Activated T-helper 1 cell treated with anti-CD3 and anti-CD28 coated beads, Interleukin-2, amount 50 U/mL, for 16 hours (primary cell): ENCODE measurements at regions not wholly inside any gene's neighbourhood (a gene's known extent, or its start where the extent isn't known, plus 50 kb on each side); places are given as distances from the start of the nearest gene placed in this dataset.
A peak's percentile ranks its signal among the peaks of the same experiment; 100 is the strongest.
"Not testable (repeated sequence)": the region's sequence is repeated elsewhere in the genome, so short reads cannot be mapped to it uniquely, and the experiment has no call there.

ENCODE experiments used
- DNase-seq, 2 donors: peaks; one replicate each; pipeline ENCODE4 v3.0.0-alpha.2; 2020; ENCODE audit warnings: low read depth in 1 of 2, low spot score in 1 of 2

DNA sequence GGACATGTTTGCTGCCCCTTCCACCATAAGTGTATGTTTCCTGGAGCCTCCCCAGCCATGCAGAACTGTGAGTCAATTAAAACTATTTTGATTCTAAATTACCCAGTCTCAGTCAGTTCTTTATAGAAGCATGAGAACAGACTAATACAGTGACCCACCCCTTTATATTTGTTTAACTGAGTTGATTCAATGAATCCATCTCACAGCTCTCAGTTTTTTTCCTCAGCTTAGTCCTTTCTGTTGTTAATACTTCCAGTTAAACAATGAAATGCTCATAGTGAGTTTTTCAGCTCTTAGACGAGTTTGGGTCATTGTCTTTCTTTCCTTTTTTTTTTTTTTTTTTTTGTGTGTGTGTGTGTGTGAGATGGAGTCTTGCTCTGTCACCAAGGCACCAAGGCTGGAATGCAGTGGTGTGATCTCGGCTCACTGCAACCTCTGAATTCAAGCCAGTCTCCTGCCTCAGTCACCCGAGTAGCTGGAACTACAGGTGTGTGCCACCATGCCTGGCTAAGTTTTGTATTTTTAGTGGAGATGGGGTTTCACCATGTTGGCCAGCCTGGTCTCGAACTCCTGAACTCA lies 627.4 kb downstream of the SPATA31A7 start:
- not testable (repeated sequence) for DNase-seq

DNA sequence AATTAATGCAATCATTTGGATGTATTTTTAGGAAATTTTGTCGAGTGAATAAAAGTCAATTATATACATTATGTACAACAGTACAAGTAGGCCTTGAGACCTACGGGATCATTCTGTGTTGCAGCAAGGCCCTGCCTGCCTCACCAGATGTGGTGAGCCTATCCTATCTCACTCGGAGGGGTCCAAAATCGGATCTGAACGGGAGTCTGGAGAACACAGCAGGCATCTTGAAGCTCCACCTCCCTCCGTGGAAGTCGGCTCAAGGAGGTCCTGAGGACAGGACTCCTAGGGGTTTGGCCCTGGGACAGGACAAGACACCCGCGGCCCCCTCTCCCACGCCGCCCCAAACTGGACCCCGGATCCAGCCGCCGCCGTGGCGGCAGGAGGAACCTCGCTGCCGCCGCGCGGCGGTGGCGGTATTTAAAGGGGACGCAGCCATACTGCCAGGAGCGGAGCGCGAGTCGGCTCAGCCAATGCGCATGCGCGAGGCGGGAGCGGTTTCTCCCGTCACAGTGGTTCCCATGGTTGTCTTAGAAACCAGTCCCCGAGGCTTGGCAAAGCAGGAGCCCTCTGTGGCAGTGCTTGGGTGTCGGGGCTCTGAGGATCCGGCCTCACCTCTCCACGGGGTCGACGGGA lies 663.9 kb downstream of the SPATA31A7 start:
- peak; percentile 69 to 74 for DNase-seq

DNA sequence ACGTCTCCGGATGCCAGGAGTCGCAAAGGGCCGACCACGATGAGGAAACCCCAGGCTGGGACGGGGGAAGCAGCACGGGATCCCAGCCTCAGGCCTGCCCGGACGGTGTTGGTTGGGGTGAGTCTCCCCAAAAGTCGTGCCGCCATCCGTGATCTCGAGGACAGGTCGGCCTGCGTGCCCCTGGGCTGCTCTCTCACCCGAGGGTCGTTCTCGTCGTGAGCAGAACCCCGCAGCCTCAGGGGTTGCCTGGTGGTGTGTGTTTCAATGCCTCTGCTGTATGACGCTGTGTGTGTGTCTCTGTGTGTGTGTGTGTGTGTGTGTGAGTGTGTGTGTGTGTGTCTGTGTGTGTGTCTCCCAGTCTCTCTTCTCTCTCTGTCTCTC lies 664.4 kb downstream of the SPATA31A7 start:
- not testable (repeated sequence) for DNase-seq

DNA sequence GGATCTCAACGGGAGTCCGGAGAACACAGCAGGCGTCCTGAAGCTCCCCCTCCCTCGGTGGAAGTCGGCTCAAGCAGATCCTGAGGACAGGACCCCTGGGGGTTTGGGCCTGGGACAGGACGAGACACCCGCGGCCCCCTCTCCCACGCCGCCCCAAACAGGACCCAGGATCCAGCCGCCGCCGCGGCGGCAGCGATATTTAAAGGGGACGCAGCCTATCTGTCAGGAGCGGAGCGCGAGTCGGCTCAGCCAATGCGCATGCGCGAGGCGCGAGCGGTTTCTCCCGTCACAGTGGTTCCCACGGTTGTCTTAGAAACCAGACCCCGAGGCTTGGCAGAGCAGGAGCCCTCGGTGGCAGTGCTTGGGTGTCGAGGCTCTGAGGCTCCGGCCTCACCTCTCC lies 666.4 kb downstream of the SPATA31A7 start:
- not testable (repeated sequence) for DNase-seq

DNA sequence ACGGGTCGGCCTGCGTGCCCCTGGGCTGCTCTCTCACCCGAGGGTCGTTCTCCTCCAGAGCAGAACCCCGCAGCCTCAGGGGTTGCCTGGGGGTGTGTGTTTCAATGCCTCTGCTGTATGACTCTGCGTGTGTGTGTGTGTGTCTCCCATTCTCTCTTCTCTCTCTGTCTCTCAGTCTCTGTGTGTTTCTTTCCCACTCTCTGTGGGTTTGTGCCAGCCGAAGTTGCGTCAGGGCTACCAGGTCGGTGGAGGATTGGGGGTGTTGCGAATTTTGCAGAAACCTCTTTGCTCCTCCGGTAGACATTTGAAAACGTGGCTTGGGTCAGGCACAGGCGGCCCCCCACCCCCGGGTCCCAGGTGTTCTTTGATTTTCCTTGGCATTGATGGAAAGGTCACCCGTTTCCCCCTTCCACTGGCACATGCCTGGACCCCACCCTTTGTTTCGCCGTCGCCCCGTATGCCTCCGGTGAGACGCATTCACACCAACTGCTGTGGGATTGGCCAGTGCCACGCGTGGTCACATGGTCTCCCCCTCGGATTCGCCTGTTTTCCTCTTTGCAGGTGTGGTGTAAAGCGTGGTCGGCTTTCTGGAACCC lies 667.1 kb downstream of the SPATA31A7 start:
- DNase-seq: peak in 1 of 2 donors; percentile 4

DNA sequence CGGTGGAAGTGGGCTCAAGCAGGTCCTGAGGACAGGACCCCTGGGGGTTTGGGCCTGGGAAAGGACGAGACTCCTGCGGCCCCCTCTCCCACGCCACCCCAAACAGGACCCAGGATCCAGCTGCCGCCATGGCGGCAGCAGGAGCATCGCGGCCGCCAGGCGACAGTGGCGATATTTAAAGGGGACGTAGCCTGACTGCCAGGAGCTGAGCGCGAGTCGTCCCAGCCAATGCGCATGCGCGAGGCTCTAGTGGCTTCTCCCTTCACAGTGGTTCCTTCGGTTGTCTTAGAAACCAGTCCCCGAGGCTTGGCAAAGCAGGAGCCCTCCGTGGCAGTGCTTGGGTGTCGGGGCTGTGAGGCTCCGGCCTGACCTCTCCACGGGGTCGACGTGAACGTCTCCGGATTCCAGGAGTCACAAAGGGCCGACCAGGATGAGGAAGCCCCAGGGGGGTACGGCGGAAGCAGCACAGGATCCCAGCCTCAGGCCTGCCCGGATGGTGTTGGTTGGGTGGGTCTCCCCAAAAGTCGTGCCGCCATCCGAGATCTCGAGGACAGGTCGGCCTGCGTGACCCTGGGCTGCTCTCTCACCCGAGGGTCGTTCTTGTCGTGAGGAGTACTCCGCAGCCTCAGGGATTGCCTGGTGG lies 668.0 kb downstream of the SPATA31A7 start:
- not testable (repeated sequence) for DNase-seq

DNA sequence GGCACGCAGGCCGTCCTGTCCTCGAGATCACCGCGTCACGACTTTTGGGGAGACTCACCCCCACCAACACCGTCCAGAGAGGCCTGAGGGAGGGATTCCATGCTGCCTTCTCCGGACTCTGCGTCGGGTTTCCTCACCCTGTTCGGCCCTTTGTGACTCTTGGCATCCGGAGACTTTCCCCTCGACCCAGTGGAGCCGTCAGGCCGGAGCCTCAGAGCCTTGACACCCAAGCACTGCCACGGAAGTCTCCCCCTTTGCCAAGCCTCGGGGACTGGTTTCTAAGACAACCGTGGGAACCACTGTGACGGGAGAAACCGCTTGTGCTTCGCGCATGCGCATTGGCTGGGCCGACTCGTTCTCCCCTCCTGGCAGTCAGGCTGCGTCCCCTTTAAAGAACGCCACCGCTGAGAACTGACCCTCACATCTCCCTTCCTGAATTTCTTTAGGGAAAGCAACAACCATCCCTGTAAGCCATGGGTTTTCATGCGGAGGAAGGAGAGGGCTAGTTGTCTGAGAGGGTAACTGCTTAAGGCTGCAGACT lies 672.7 kb downstream of the SPATA31A7 start:
- DNase-seq: peak; percentile 32 to 35

DNA sequence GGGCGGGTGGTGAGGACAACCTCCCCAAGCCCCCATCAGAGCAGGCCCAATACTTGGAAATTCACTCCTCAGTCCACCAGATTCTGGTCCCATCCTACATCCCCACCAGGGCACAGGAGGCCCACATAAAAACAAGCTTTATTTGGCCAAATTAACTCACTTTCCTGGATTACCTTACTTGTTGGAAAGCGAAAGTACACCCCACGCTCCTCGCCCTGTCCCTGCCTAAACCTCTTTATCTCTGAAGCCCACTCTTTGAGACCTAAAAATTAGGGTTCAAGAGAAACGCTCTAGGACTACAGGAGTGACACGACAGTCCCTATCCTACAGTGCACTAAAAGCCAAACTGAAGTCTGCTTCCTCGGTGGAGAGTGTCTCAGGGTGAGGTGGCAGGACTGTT lies 674.6 kb downstream of the SPATA31A7 start:
- DNase-seq: not testable (repeated sequence)

DNA sequence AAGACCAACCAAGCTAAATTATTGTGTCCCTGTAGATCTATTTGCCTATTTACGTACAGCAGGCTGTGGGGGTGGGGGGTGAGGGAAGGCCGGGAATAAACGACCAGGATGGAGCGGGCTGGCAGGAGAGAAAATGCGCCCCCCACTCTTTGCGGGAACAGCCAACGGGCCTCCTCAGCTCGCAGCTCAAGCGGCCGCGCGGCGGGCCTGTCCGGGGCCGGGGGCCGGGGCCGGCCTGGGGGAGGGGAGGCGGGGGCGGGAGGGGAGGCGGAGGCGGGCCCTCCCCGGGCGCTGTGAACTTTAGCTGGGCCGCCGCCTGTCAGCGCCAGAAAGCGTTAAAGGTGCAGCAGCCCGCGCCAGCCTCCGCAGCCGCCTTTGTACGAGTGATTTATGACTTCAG lies 679.1 kb downstream of the SPATA31A7 start:
- DNase-seq: not testable (repeated sequence)

DNA sequence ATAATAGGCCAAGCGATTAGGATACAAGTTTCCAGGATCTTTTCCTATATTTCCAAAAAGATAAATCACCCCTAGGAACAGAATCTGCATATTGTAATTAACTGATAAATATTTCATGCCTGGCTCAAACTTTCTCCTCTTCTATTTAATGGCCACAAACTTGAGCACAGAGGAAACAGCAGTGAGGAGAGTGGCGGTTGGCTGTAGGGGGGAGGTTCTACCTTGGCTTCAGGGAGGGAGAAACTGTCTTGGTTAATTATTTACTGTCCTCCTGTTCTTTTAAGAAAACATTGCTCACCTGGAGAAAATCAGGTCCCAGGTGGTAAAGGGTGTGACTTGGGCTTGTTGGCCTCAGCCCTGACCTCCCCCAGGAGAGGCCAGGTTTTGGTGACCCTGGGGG lies 682.5 kb downstream of the SPATA31A7 start:
- DNase-seq: not testable (repeated sequence)
